ENCODE measurements at regions not wholly inside any gene's neighbourhood (a gene's known extent, or its start where the extent isn't known, plus 50 kb on each side); places are given as distances from the start of the nearest gene placed in this dataset.

GRCh38 chr13:79772811-79773210, 291.9 kb downstream of the NDFIP2 start:
- H3K27ac ChIP-seq = no peak overlapping the region
- H3K27me3 ChIP-seq = no peaks in the 10 kb centered on the region
- H3K9me3 ChIP-seq = peaks cover 0 to 10% (median 0%) of the 10 kb centered on the region in 3 donors
- H3K4me3 ChIP-seq = no peak overlapping the region
- 0 to 31% methylated on average over 1 of the region's 1 CpG for WGBS, 2 donors (ENCODE audit: low coverage in 1 of 2)
- no peaks in the 10 kb centered on the region for H3K36me3 ChIP-seq
- TF ChIP-seq POLR2A (IDR thresholded peaks at IDR 0.05) = no peak
- no peak for TF ChIP-seq POLR2AphosphoS5 (IDR thresholded peaks at IDR 0.05)
- TF ChIP-seq CTCF (IDR thresholded peaks at IDR 0.05) = no peak
- no peak for TF ChIP-seq EP300 (IDR thresholded peaks at IDR 0.05)
- H3K4me1 ChIP-seq = no peaks in the 10 kb centered on the region
- no peak for ATAC-seq

GRCh38 chr13:79771493-79771892, 290.5 kb downstream of the NDFIP2 start:
- Histone ChIP-seq H3K4me3 (no peak overlapping the region), H3K36me3 (no peaks in the 10 kb centered on the region), H3K9me3 (peaks cover 0 to 10% (median 0%) of the 10 kb centered on the region in 3 donors), H3K27ac (no peak overlapping the region), H3K27me3 (no peaks in the 10 kb centered on the region), H3K4me1 (no peaks in the 10 kb centered on the region)
- ATAC-seq = no peak
- TF ChIP-seq EP300 (IDR thresholded peaks at IDR 0.05) (no peak), POLR2A (IDR thresholded peaks at IDR 0.05) (no peak), CTCF (IDR thresholded peaks at IDR 0.05) (no peak)

GRCh38 chr13:79770056-79770455, 289.1 kb downstream of the NDFIP2 start:
- WGBS, 2 donors (ENCODE audit: low coverage in 1 of 2) = 77% methylated on average over 1 of the region's 1 CpG; no CpG with 5 or more reads in 1 of the 2 donors
- Histone ChIP-seq H3K27ac (no peak overlapping the region), H3K36me3 (no peaks in the 10 kb centered on the region), H3K27me3 (no peaks in the 10 kb centered on the region), H3K4me1 (no peaks in the 10 kb centered on the region), H3K9me3 (peaks cover 0 to 10% (median 0%) of the 10 kb centered on the region in 3 donors), H3K4me3 (no peak overlapping the region)
- TF ChIP-seq EP300 (IDR thresholded peaks at IDR 0.05) (no peak), POLR2AphosphoS5 (IDR thresholded peaks at IDR 0.05) (no peak), POLR2A (IDR thresholded peaks at IDR 0.05) (no peak), CTCF (IDR thresholded peaks at IDR 0.05) (no peak)
- no peak for ATAC-seq

GRCh38 chr13:79767126-79767525, 286.2 kb downstream of the NDFIP2 start:
- H3K27me3 ChIP-seq = no peaks in the 10 kb centered on the region
- no peak for ATAC-seq

GRCh38 chr13:79765331-79765730, 284.4 kb downstream of the NDFIP2 start:
- TF ChIP-seq CTCF (IDR thresholded peaks at IDR 0.05) (no peak), POLR2A (IDR thresholded peaks at IDR 0.05) (no peak), EP300 (IDR thresholded peaks at IDR 0.05) (no peak), POLR2AphosphoS5 (IDR thresholded peaks at IDR 0.05) (no peak)
- Histone ChIP-seq H3K36me3 (no peaks in the 10 kb centered on the region), H3K27ac (no peak overlapping the region), H3K4me1 (no peaks in the 10 kb centered on the region), H3K27me3 (no peaks in the 10 kb centered on the region), H3K4me3 (no peak overlapping the region), H3K9me3 (no peaks in the 10 kb centered on the region)
- ATAC-seq = no peak

More at GRCh38 chr13:79767126-79767525, 286.2 kb downstream of the NDFIP2 start:
- TF ChIP-seq EP300 (IDR thresholded peaks at IDR 0.05) (no peak), POLR2AphosphoS5 (IDR thresholded peaks at IDR 0.05) (no peak), CTCF (IDR thresholded peaks at IDR 0.05) (no peak), POLR2A (IDR thresholded peaks at IDR 0.05) (no peak)
- H3K4me3 ChIP-seq = no peak overlapping the region
- no peak overlapping the region for H3K27ac ChIP-seq
- WGBS, 2 donors (ENCODE audit: low coverage in 1 of 2) = 61 to 86% methylated on average over 2 of the region's 2 CpGs
- H3K36me3 ChIP-seq = no peaks in the 10 kb centered on the region
- peaks cover 0 to 8% (median 0%) of the 10 kb centered on the region in 3 donors for H3K9me3 ChIP-seq
- H3K4me1 ChIP-seq = no peaks in the 10 kb centered on the region

Measured in gastroesophageal sphincter (tissue), 4 donors.